ENCODE measurements at regions not wholly inside any gene's neighbourhood (a gene's known extent, or its start where the extent isn't known, plus 50 kb on each side); places are given as distances from the start of the nearest gene placed in this dataset.

DNA sequence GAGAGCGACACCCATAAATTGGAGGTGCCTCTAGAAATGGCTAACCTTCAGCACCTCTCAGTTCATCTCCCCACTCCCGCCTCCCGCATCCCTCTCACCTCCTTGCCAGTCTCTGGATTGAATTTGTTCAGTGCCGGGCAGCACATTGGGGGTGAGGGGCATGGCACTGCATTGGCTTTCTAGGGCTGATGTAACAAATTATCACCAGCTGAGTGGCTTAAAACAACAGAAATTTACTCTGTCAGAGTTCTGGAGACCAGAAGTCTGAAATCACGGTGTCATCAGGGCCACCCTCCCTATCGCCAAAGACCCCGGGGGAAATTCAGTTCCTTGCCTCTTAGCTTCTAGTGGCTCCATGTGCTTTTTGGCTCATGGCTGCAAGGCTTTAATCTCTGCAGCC lies 105.1 kb upstream of the RBPJ start (continued):
- TF ChIP-seq, protein P1, sequence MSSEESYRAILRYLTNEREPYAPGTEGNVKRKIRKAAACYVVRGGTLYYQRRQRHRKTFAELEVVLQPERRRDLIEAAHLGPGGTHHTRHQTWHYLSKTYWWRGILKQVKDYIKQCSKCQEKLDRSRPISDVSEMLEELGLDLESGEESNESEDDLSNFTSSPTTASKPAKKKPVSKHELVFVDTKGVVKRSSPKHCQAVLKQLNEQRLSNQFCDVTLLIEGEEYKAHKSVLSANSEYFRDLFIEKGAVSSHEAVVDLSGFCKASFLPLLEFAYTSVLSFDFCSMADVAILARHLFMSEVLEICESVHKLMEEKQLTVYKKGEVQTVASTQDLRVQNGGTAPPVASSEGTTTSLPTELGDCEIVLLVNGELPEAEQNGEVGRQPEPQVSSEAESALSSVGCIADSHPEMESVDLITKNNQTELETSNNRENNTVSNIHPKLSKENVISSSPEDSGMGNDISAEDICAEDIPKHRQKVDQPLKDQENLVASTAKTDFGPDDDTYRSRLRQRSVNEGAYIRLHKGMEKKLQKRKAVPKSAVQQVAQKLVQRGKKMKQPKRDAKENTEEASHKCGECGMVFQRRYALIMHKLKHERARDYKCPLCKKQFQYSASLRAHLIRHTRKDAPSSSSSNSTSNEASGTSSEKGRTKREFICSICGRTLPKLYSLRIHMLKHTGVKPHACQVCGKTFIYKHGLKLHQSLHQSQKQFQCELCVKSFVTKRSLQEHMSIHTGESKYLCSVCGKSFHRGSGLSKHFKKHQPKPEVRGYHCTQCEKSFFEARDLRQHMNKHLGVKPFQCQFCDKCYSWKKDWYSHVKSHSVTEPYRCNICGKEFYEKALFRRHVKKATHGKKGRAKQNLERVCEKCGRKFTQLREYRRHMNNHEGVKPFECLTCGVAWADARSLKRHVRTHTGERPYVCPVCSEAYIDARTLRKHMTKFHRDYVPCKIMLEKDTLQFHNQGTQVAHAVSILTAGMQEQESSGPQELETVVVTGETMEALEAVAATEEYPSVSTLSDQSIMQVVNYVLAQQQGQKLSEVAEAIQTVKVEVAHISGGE (CRISPR knock-in tag; IDR thresholded peaks at IDR 0.05), result no peak
- no peak for TF ChIP-seq TAF1 (IDR thresholded peaks at IDR 0.05; ENCODE audit: borderline replicate concordance, low read depth, low read length)

DNA sequence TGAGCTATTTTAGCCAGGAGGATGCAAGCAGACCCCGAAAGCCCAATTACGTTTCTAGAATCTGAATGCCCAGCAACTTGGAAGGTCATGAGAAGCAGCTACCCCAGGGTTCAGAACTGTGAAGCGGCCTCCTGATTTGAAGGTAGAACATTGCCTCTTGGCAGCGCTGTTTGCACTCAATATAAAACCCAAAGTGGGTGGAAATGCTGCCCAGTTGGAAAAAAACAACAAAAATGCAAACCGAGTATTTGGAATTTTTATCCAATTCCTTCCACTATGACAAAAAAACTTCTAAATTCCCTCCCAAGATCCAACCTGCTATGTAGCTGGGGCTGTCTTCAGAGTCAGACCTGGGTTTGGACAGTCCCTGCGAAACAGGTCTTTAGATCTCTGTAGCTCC lies 103.3 kb upstream of the RBPJ start:
- no peak for FAIRE-seq
- Histone ChIP-seq H3K9me3 (replicated peaks; ENCODE audit: control insufficient read depth, insufficient read depth, low read length) (no peaks in the 10 kb centered on the region), H3K27me3 (replicated peaks in 1 of 2; ENCODE audit: control insufficient read depth in 2 of 2, insufficient read depth in 2 of 2, low read length in 1 of 2) (no peaks in the 10 kb centered on the region), H3K4me1 (ENCODE audit: control insufficient read depth, insufficient read depth, low read length) (peaks cover 10% of the 10 kb centered on the region), H2AFZ (ENCODE audit: control insufficient read depth, low read depth, low read length) (no peak overlapping the region), H3K36me3 (ENCODE audit: control insufficient read depth in 2 of 2, insufficient read depth in 2 of 2, low read length in 1 of 2) (no peaks in the 10 kb centered on the region), H3K4me3 (no peak overlapping the region), H3K4me2 (ENCODE audit: control insufficient read depth, insufficient read depth) (peak overlapping the region; percentile 4; the same call in 1 of the 2 replicates), H3K79me2 (ENCODE audit: control insufficient read depth, insufficient read depth, low read length) (no peaks in the 10 kb centered on the region), H3K27ac (ENCODE audit: control insufficient read depth, insufficient read depth) (no peak overlapping the region), H3K9ac (ENCODE audit: control insufficient read depth, insufficient read depth, low read length) (no peak overlapping the region), H4K20me1 (ENCODE audit: control insufficient read depth, insufficient read depth) (no peaks in the 10 kb centered on the region)
- intact Hi-C loops (cut with micrococcal nuclease; ENCODE audit: unreplicated experiment) (no loop called here), in situ Hi-C loops (cut with MboI) (no loop called here)
- TF ChIP-seq ZBED1 (IDR thresholded peaks at IDR 0.05; ENCODE audit: borderline replicate concordance) (no peak), CBFB (IDR thresholded peaks at IDR 0.05; ENCODE audit: low read depth) (no peak), ASH2L (IDR thresholded peaks at IDR 0.05; ENCODE audit: borderline replicate concordance, low read depth) (no peak), NBN (IDR thresholded peaks at IDR 0.05) (no peak), CREM (IDR thresholded peaks at IDR 0.05; ENCODE audit: low read depth) (no peak), RAD51 (IDR thresholded peaks at IDR 0.05) (no peak), DPF2 (IDR thresholded peaks at IDR 0.05) (no peak), IKZF2 (IDR thresholded peaks at IDR 0.05) (no peak), RELA (IDR thresholded peaks at IDR 0.05; ENCODE audit: borderline replicate concordance, partially characterized antibody) (no peak)
- TF ChIP-seq, protein P2, sequence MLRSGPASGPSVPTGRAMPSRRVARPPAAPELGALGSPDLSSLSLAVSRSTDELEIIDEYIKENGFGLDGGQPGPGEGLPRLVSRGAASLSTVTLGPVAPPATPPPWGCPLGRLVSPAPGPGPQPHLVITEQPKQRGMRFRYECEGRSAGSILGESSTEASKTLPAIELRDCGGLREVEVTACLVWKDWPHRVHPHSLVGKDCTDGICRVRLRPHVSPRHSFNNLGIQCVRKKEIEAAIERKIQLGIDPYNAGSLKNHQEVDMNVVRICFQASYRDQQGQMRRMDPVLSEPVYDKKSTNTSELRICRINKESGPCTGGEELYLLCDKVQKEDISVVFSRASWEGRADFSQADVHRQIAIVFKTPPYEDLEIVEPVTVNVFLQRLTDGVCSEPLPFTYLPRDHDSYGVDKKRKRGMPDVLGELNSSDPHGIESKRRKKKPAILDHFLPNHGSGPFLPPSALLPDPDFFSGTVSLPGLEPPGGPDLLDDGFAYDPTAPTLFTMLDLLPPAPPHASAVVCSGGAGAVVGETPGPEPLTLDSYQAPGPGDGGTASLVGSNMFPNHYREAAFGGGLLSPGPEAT (IDR thresholded peaks at IDR 0.05; ENCODE audit: low read depth), result no peak
- ChIA-PET RAD21 (ENCODE audit: unreplicated experiment) (interaction anchor here (1.2 to 1.5 kb wide), 4 partner anchors 87 to 133 kb away, joined by 3 to 6 read pairs (median 4); no protein-coding TSS in a partner anchor), SMC1A (ENCODE audit: uncharacterized antibody, unreplicated experiment) (interaction anchor here (0.7 to 2.8 kb wide), 7 partner anchors 9 to 135 kb away, joined by 3 to 9 read pairs (median 4); no protein-coding TSS in a partner anchor), POLR2A (no interaction called here), CTCF (interaction anchor here (2.0 kb wide), 1 partner anchor 108 kb away, joined by 6 read pairs; no protein-coding TSS in a partner anchor)
- BruUV-seq (replicated peaks), result no TSS peak
- 89% methylated on average over 6 of the region's 6 CpGs for WGBS (ENCODE audit: insufficient coverage, insufficient replicate concordance, low lambda C conversion rate, missing lambda C conversion rate)
- no peak for ATAC-seq
- DNase-seq (ENCODE audit: low read depth, low spot score), result no peak
